Endothelial cell of umbilical vein (primary cell): ENCODE measurements at regions not wholly inside any gene's neighbourhood (a gene's known extent, or its start where the extent isn't known, plus 50 kb on each side); places are given as distances from the start of the nearest gene placed in this dataset.

ENCODE experiments used
- BruUV-seq: library from RNA; stranded (reverse); fragments of 400-500 nt; replicated peaks from 2 replicates; lab custom pipeline; 2021; lab: Mats Ljungman, UMichigan
- CTCF ChIA-PET: fragments of 300-600, 350-600 bp; sonication (Branson Sonifier 250); formaldehyde crosslinking; loops from one replicate; lab custom pipeline; 2021; ENCODE audit warnings: antibody characterized with exemption, inconsistent platforms; lab: Charles Lee
- POLR2A ChIA-PET: fragments of 300-600, 350-600 bp; sonication (Branson Sonifier 250); formaldehyde crosslinking; loops from one replicate; lab custom pipeline; 2021; ENCODE audit warnings: antibody characterized with exemption, inconsistent platforms; lab: Charles Lee
- DNase-seq: peaks from one replicate; pipeline ENCODE4 v3.0.0-alpha.2; 2011; ENCODE audit warnings: low read depth, low spot score
- FAIRE-seq: peaks from 2 replicates; lab custom pipeline; 2011; peaks lifted over from hg19 to GRCh38; lab: Jason Lieb, UNC
- H2AFZ ChIP-seq: 2 replicates; pipeline ENCODE4 v1.6.0; 2012; ENCODE audit warnings: low read depth, low read length, control low read depth, inconsistent platforms
- H3K27ac ChIP-seq: 2 replicates; pipeline ENCODE4 v1.5.1; 2011; ENCODE audit warnings: low read depth, mild to moderate bottlenecking, control low read depth, low read length, moderate library complexity; ENCODE audit not compliant: insufficient read depth
- H3K27me3 ChIP-seq, 2 experiments: 2 replicates each; pipeline versions ENCODE4 v1.6.0 to v1.6.1; 2011; ENCODE audit warnings: low read length in 2 of 2, mixed read lengths in 1 of 2; ENCODE audit not compliant: control insufficient read depth in 2 of 2, insufficient read depth in 2 of 2
- H3K36me3 ChIP-seq, 2 experiments: 2 replicates in 1 of 2; 3 replicates in 1 of 2; pipeline ENCODE4 v1.5.1; 2011; ENCODE audit warnings: low read length in 2 of 2, mild to moderate bottlenecking in 1 of 2, moderate library complexity in 1 of 2; ENCODE audit not compliant: control insufficient read depth in 2 of 2, insufficient read depth in 2 of 2; ENCODE audit errors: extremely low read depth in 1 of 2
- H3K4me1 ChIP-seq: 3 replicates; pipeline ENCODE4 v1.5.1; 2011; ENCODE audit warnings: mild to moderate bottlenecking, low read length; ENCODE audit not compliant: control insufficient read depth, insufficient read depth; ENCODE audit errors: extremely low read depth
- H3K4me2 ChIP-seq: 2 replicates; pipeline ENCODE4 v1.6.1; 2011; ENCODE audit warnings: low read length, control low read depth, mixed read lengths; ENCODE audit not compliant: insufficient read depth
- H3K4me3 ChIP-seq, 3 experiments: fragments of 200-600 bp in 1 of 3; sonication (generic), shearing (Covaris generic) in 1 of 3; replicated peaks in 1 of 3; 2 replicates each; pipeline ENCODE4 v1.5.1; 2011 to 2016; ENCODE audit warnings: control low read depth in 3 of 3, low read length in 3 of 3, mild to moderate bottlenecking in 2 of 3, inconsistent platforms in 1 of 3, low read depth in 1 of 3, moderate library complexity in 1 of 3; ENCODE audit not compliant: insufficient read depth in 1 of 3
- H3K79me2 ChIP-seq: 2 replicates; pipeline ENCODE4 v1.6.0; 2012; ENCODE audit warnings: low read length, inconsistent platforms; ENCODE audit not compliant: control insufficient read depth, insufficient read depth
- H3K9ac ChIP-seq: replicated peaks from 2 replicates; pipeline ENCODE3; 2011; ENCODE audit warnings: low read length, control low read depth; ENCODE audit not compliant: insufficient read depth; ENCODE audit errors: extremely low read depth
- H3K9me1 ChIP-seq: replicated peaks from 3 replicates; pipeline ENCODE4 v1.6.0; 2011; ENCODE audit warnings: mild to moderate bottlenecking, low read length; ENCODE audit not compliant: control insufficient read depth, insufficient read depth; ENCODE audit errors: extremely low read depth
- H3K9me3 ChIP-seq: replicated peaks from 2 replicates; pipeline ENCODE4 v1.5.1; 2012; ENCODE audit warnings: low read length, inconsistent platforms; ENCODE audit not compliant: control insufficient read depth, insufficient read depth
- H4K20me1 ChIP-seq: replicated peaks from 2 replicates; pipeline ENCODE3; 2011; ENCODE audit warnings: mild to moderate bottlenecking, low read length; ENCODE audit not compliant: control insufficient read depth, insufficient read depth; ENCODE audit errors: extremely low read depth
- EZH2 ChIP-seq: IDR thresholded peaks from 2 replicates; pipeline ENCODE4 v1.6.1; 2012; ENCODE audit warnings: borderline replicate concordance, low read depth, mild to moderate bottlenecking, moderate library complexity, low read length, inconsistent platforms; ENCODE audit not compliant: severe bottlenecking
- FOS ChIP-seq: IDR thresholded peaks from 2 replicates; pipeline ENCODE4 v1.6.1; 2011; ENCODE audit warnings: mild to moderate bottlenecking, low read length, moderate library complexity, borderline replicate concordance; ENCODE audit not compliant: insufficient read depth
- GATA2 ChIP-seq: IDR thresholded peaks from 2 replicates; pipeline ENCODE4 v1.7.0; 2011; ENCODE audit warnings: low read depth, mild to moderate bottlenecking, moderate library complexity, mixed read lengths, low read length; ENCODE audit not compliant: insufficient read length, insufficient read depth
- JUN ChIP-seq: IDR thresholded peaks from 2 replicates; pipeline ENCODE4 v1.6.1; 2011; ENCODE audit warnings: borderline replicate concordance, low read depth; ENCODE audit not compliant: insufficient read length, insufficient read depth
- MAX ChIP-seq: IDR thresholded peaks from 2 replicates; pipeline ENCODE4 v1.6.1; 2011; ENCODE audit not compliant: insufficient read depth, insufficient read length
- MYC ChIP-seq: IDR thresholded peaks from one replicate; pipeline ENCODE4 v1.6.1; 2011; ENCODE audit warnings: mild to moderate bottlenecking, low read depth, low read length
- POLR2A ChIP-seq: IDR thresholded peaks from 2 replicates; pipeline ENCODE4 v1.6.1; 2012; ENCODE audit warnings: low read depth, mild to moderate bottlenecking, control low read depth, low read length
- POLR2AphosphoS5 ChIP-seq: IDR thresholded peaks from 2 replicates; pipeline ENCODE4 v1.6.1; 2012; ENCODE audit warnings: low read depth, mild to moderate bottlenecking, control low read depth, low read length, moderate library complexity; ENCODE audit not compliant: insufficient read depth
- dilution Hi-C: fragments of 300-500 bp; cut with MboI; formaldehyde crosslinking; loops from one replicate; pipeline ENCODE4 v1.15.0; 2019; ENCODE audit warnings: low sequenced_read_pairs; ENCODE audit not compliant: extremely low pct_ligation_motif_present
- intact Hi-C: fragments of 100-400 bp; cut with micrococcal nuclease; formaldehyde crosslinking; loops from one replicate; pipeline ENCODE4 v1.10.0; 2022
- TF ChIP-seq, protein P1 (sequence below), 2 donors: IDR thresholded peaks; 1 replicate in 1 of 2; 2 replicates in 1 of 2; pipeline ENCODE4 v1.5.1; 2011; ENCODE audit warnings: low read length in 2 of 2, mild to moderate bottlenecking in 2 of 2, moderate library complexity in 2 of 2, control low read depth in 1 of 2, inconsistent platforms in 1 of 2, low read depth in 1 of 2; ENCODE audit not compliant: insufficient read depth in 1 of 2; ENCODE audit errors: extremely low read depth in 1 of 2

DNA sequence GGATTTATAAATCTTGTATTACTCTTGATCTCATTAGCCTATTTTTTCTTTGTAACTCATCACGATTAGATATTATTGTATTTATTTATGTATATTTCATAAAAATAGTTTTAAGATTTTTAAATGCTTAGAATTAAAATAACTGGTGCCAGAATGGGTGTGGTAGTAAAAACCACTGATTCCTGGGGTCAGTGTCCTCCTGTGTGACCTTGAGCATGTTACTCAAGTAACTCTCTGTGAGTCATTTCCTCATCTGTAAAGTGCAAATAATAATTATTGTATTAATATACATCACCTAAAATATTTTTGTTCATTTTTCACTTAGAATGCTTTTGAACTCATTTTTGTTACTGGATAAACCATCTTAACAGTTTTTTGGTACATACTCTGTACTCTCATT, 91.3 kb upstream of the TMEM229A start:
- Histone ChIP-seq H4K20me1 (no peaks in the 10 kb centered on the region), H3K9me3 (no peaks in the 10 kb centered on the region), H3K4me2 (peak overlapping the region; percentile 36), H3K9me1 (no peaks in the 10 kb centered on the region), H3K36me3 (no peaks in the 10 kb centered on the region), H3K27me3 (no peaks in the 10 kb centered on the region), H3K4me3 (no peak overlapping the region), H2AFZ (no peak overlapping the region), H3K4me1 (peaks cover 9% of the 10 kb centered on the region), H3K79me2 (no peaks in the 10 kb centered on the region), H3K9ac (no peak overlapping the region), H3K27ac (no peak overlapping the region)
- no peak for FAIRE-seq
- BruUV-seq = no TSS peak
- ChIA-PET POLR2A (no interaction called here), CTCF (no interaction called here)
- TF ChIP-seq FOS = peak; percentile 40
- no peak for TF ChIP-seq POLR2AphosphoS5
- TF ChIP-seq, protein P1, sequence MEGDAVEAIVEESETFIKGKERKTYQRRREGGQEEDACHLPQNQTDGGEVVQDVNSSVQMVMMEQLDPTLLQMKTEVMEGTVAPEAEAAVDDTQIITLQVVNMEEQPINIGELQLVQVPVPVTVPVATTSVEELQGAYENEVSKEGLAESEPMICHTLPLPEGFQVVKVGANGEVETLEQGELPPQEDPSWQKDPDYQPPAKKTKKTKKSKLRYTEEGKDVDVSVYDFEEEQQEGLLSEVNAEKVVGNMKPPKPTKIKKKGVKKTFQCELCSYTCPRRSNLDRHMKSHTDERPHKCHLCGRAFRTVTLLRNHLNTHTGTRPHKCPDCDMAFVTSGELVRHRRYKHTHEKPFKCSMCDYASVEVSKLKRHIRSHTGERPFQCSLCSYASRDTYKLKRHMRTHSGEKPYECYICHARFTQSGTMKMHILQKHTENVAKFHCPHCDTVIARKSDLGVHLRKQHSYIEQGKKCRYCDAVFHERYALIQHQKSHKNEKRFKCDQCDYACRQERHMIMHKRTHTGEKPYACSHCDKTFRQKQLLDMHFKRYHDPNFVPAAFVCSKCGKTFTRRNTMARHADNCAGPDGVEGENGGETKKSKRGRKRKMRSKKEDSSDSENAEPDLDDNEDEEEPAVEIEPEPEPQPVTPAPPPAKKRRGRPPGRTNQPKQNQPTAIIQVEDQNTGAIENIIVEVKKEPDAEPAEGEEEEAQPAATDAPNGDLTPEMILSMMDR (IDR thresholded peaks at IDR 0.05; ENCODE audit: extremely low read depth in 1 of 2, insufficient read depth in 1 of 2, low read depth in 1 of 2, low read length in 2 of 2) = no peak
- TF ChIP-seq MYC = no peak
- TF ChIP-seq EZH2 = no peak
- TF ChIP-seq POLR2A = no peak
- no peak for TF ChIP-seq MAX
- peak; percentile 46 for TF ChIP-seq JUN
- TF ChIP-seq GATA2 = no peak
- peak; percentile 55 for DNase-seq
- intact Hi-C loops = loop anchor here (10.0 kb wide), 1 partner anchor 329 kb away; no protein-coding TSS in a partner anchor
- dilution Hi-C loops = no loop called here
